ENCODE measurements at regions not wholly inside any gene's neighbourhood (a gene's known extent, or its start where the extent isn't known, plus 50 kb on each side); places are given as distances from the start of the nearest gene placed in this dataset.

DNA sequence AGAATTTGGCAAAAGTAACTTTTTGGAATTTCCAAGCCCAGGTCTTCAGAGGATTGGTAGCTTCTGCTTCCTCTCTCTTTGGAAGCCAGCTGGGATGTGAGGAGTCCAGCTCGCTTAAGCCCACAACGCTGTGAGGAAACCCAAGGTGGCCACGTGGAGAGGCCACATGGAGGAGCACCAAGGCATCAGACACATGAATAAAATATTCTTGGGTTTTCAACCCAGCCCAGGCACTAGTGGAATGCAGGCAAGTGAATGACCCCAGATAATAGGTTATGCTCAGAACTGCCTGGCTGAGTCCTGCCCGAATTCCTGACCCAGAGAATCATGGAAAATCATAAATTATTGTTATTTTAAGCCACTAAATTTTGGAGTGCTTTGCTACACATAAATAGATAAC, 119.7 kb upstream of the PARP11 start:
- TF ChIP-seq, protein P1, sequence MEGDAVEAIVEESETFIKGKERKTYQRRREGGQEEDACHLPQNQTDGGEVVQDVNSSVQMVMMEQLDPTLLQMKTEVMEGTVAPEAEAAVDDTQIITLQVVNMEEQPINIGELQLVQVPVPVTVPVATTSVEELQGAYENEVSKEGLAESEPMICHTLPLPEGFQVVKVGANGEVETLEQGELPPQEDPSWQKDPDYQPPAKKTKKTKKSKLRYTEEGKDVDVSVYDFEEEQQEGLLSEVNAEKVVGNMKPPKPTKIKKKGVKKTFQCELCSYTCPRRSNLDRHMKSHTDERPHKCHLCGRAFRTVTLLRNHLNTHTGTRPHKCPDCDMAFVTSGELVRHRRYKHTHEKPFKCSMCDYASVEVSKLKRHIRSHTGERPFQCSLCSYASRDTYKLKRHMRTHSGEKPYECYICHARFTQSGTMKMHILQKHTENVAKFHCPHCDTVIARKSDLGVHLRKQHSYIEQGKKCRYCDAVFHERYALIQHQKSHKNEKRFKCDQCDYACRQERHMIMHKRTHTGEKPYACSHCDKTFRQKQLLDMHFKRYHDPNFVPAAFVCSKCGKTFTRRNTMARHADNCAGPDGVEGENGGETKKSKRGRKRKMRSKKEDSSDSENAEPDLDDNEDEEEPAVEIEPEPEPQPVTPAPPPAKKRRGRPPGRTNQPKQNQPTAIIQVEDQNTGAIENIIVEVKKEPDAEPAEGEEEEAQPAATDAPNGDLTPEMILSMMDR (IDR thresholded peaks at IDR 0.05; ENCODE audit: low read depth, low read length), result no peak
- H3K4me3 ChIP-seq (ENCODE audit: low read depth, low read length), result no peak overlapping the region

DNA sequence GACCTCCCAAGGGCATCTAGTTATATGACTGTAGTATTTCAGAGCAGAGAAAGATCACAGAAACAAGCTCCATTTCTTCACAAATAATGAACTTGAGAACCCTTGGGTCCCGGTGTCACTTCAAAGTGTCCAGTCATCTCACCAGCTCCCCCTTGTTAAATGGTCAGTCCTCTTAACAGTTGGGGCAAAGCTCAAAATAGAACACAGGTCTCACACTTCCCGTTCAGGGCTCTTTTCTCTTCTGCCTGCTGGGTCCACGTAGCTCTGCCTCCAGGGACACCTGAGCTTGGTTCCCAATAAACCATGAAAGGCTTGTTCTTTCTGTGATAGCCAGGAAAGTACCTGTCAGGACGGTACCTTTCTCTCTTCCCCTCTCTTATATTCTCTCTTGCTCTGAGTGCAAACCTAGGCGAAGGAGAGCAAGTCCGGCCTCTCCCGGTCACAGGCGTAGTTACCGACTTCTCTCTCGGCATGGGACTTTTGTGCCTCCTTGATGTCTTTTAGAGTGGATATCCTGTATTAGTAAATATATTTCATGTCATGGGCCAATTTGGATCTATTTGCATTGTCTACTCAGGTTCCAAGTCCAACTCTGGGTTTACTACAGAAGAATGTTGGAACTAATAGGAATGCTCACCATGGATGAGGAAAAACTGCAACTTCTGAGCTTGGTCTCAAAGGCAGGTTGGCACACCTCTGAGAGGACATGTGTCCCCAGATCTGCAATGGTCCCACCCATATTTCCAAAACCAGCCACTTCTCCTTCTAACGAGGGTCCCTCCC, 118.8 kb upstream of the PARP11 start:
- no peak overlapping the region for H3K4me3 ChIP-seq (ENCODE audit: low read depth, low read length)
- TF ChIP-seq, protein P1 (IDR thresholded peaks at IDR 0.05; ENCODE audit: low read depth, low read length), result no peak

DNA sequence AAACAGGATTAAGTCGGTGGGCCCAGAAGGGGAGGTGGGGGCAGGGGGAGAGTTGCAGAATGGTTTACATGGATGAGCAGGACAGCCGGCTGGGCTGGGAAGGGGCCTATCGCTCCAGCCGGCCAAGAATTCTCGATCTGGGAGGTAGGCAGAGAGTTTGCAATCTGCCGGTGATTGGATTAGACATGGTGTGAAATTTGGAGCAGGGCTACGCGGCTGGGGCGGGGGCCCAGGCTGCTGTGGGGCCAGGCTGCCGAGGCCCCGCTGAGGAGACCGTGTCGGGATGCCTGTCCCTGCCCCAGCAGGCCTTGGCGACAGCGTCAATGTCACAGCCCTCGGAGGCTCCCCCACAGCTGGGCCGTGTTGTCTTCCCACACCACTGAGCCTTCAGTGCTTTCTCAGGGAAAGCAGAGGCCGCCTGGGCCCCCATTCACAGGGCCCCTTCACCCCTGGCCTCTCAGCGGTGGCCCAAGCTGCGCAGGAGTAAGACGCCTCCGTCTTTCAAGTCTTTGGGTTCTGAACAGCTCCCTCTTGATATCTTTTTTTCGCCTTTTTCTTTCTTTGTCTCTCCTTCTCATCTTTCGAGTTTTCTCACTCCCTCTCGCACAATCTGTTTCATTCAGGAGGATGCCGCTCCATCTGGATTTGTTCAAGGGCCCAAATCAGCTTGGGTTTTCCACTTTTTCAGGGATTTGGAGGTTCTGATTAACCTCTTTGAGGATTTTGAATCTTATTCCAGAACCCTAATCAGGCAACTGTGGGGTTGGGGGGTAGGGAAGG, 117.5 kb upstream of the PARP11 start:
- TF ChIP-seq, protein P1 (IDR thresholded peaks at IDR 0.05; ENCODE audit: low read depth, low read length), result no peak
- no peak overlapping the region for H3K4me3 ChIP-seq (ENCODE audit: low read depth, low read length)

DNA sequence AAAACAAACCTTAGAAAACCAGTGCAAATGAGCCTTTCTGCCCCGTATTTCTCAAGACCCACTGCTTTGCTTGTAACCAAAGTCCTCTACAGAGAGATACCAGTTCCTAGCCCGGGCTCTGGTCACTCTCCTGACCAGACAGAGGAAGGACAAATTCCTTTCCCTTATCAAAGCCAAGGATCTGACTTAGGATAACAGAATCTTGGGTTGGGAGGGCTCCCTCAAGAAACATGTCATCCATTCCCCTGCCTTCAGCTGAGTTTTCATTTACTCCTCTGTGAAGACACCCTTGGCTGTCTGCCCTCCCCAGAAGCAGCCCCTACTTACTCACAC, 116.0 kb upstream of the PARP11 start:
- TF ChIP-seq, protein P1 (IDR thresholded peaks at IDR 0.05; ENCODE audit: low read depth, low read length), result no peak
- no peak overlapping the region for H3K4me3 ChIP-seq (ENCODE audit: low read depth, low read length)

DNA sequence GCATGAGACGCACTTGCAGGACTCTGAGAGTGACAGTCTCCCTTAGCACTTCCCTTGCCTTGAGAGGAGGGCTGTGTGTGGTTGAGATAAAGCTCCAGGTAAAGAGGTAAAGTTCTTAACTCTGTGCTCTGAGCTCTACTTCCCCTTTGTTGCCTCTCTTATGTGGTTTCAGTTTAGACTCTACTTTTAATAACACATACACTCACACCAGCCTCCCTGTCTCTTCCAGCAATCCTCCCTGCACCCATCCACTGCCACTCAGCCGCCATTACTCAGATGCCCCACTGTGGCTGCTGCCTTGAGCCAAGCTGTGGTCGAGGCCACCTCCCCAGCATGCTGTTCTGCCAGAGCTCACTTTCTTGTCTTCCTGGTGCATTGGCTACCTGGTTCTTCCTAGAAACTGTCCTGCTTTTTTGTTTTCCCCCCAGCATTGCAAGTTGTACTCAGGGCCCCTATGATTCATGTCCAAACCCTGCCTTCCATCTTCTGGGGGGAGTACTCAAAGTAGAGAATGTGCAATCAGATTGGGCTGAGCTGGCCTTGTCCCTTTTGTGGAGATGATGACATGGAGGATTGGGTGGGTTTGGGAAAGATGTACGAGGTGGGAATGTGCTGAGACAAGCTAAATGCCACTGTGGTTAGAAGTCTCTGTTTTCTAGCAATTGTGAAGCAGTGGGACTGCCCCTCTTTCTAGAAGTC, 115.5 kb upstream of the PARP11 start:
- TF ChIP-seq, protein P1 (IDR thresholded peaks at IDR 0.05; ENCODE audit: low read depth, low read length), result no peak
- H3K4me3 ChIP-seq (ENCODE audit: low read depth, low read length), result no peak overlapping the region

DNA sequence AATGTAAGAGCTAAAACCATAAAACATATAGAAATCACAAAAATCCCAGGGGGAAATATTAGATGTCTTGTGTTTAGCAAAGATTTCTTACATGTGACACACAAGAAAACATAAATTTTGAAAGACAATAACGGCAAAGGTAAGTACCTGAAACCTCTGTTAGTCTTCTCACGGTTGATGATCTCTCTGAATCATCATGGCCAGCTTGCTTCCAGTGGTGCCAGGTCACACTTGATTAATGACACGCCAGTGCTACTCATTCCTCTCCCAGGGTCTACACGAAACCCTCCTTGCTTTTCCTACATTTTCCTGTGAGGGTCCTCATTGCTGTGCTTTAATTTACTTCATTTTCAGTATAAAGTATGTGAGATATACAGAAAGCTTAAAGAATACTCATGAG, 114.4 kb upstream of the PARP11 start:
- TF ChIP-seq, protein P1 (IDR thresholded peaks at IDR 0.05; ENCODE audit: low read depth, low read length), result no peak
- H3K4me3 ChIP-seq (ENCODE audit: low read depth, low read length), result no peak overlapping the region

All from WI38 (cell line).